Left renal cortex interstitium (tissue), 4 donors: ENCODE measurements at regions not wholly inside any gene's neighbourhood (a gene's known extent, or its start where the extent isn't known, plus 50 kb on each side); places are given as distances from the start of the nearest gene placed in this dataset.

ENCODE experiments used
- DNase-seq, 4 donors: peaks; one replicate each; pipeline ENCODE4 v3.0.0-alpha.2; 2013; ENCODE audit warnings: low read depth in 4 of 4, low spot score in 2 of 4, missing footprints in 1 of 4

DNA sequence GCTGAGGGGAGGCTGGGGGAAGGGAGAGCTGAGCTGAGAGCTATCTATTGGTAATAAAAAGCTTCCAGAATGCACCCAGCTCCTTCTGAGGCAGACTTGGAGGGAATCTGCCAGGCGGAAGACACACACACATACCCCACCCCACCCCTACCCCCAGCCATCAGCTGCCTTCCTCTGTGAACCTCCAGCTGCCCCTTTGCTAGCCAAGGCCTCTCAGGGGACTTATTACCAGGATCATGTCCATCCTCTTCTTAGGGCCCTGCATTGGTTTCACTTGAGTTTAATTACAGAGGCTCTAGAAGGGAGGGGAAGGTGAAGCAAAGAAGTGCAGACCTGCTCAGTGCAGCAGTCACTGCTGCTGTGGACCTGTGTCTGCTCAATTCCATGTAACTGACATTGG is 156.4 kb downstream of the OMA1 start:
- DNase-seq, result no peak

DNA sequence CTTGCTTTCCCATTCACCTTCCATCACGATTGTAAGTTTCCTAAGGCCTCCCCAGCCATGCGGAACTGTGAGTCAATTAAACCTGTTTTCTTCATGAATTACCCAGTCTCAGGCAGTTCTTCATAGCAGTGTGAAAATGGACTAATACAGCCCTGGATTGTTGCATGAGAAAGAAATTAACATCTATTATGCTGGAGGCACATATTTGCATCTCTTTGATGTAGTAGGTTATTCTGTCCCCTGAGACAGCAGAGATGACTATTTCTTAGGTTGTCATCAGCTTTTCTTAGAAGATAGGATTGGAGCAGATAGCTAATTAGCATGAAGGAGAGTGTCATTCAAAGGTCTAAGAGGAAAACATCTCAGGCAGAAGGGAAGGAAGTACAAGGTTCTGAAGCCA is 166.2 kb downstream of the OMA1 start:
- no peak for DNase-seq

DNA sequence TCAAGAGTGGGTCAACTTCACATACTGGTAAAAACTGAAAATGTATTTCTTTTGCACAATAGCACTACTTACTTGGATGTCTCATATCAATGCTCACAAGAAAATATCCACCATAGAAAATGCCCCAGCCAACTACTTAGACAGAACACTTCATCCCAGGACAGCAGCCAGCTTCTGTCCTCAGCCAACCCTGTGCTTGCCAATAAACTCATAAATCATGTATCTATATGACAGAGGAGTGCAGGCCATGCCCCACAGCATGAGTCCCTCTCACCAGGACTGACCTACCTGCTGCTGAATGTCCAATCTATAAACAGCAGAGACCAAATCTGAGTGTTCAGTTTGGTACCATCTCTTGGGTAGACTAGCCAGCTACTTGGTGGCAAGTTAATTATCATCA is 179.3 kb downstream of the OMA1 start:
- no peak for DNase-seq

DNA sequence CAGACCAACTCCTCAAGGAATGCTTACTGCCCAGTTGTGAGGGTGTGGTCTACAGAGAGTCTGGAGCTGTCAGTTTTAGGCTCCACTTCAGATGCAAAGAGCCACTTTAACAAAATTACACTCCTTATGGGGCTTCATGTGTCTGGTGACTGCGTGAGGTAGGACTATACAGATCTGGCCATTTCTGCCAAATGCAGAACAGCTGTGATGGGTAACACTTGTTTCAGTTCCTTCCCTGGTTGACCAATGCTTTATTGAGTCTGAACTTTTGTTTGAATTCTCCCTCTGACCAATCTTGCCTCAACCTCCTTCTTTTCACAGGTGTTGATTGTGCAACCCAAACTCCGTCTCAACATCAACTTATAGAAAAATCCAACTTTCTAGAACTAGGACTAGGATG is 181.2 kb downstream of the OMA1 start:
- DNase-seq, result no peak

DNA sequence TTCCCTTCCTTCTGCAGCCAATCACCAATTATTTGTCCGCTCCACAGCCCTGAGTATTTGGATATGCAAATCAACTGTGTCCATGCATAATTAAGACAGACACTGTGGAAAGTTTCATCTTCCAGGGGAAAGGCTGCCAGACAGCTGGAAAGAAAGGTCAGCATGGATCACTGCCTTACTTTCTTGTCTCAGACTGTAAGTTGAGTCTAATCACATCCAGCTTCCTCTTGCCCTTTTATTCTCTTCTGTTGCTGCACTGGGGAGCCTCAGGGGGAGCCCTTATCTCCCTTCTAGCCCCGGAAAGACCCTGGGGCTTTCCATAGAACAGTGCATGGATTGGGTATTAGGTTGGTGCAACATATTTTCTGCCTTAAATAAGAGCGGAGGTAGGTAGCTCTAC is 182.9 kb downstream of the OMA1 start:
- DNase-seq, result peak in 1 of 4 donors; percentile 9

DNA sequence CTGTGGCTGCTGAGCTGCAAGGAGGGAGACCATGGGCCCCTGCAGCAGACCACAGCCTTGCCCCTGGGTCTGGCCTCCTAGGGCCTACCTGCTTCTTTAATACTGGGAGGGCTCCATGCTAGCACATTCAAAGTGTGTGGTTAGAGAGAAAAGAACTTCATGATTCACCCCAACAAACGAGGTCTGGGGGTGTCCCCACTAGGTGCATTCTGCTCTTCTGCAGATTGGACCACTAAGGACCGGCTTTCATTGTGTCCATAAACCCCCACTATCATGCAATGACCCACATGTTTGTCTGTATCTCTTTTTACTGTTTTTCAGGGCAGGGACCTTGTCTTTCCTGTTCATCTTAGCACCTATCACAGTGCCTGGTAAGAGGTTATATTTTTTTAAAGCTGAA is 185.4 kb downstream of the OMA1 start:
- no peak for DNase-seq

DNA sequence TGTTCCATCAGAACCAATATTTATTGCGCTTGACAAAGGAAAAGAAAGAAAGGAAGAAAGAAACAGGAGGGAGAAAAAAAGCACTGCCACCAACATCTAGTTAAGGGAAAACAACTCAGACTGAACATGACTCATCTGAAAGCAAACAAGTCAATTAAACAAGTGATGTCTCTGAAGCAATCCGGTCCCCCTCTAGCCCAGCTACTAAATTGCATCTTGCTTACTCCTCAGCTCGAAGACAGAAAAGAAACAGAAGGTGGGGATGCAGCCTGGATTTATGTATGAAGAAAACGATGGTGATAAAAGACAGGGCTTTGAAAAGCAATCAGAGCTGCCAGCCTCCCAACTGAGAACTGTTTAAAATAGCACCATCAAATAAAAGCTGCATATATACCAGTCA is 188.2 kb downstream of the OMA1 start:
- DNase-seq, result no peak

DNA sequence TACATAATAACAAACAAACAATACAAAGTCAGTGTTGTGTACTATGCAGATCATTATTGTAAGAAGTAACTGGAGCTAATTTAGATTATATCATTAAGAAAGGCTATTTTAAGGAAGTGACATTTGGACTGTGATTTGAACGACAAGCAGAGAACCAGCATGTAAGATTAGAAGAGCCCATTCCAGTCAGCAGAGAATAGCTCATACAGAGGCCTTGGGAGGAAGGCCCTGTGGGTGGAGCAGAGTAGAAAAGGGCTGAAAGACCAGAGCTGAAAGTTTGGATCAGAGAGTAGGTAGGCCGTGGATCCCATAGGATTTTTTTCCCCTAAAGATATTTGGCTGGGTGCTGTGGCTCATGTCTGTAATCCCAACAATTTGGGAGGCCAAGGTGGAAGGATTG is 190.1 kb downstream of the OMA1 start:
- DNase-seq, result no peak

DNA sequence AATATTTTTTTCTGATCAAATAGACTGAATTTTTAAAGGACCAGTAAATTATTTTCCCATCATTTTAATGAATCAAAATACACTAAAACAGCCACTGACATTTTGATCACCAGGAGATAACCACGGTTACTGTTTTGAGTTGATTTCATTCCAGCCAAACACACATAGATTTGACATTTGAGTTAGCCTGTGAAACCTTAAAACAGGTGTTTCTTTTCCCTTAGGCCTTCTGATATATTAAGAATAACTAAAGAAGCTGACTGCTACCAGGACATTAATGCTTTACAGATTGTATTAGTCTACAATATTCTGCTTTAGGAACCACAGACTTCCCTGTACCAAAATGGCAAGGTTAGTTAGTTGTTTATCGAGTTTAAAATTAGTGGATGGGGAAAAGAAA is 193.4 kb downstream of the OMA1 start:
- DNase-seq, result no peak

DNA sequence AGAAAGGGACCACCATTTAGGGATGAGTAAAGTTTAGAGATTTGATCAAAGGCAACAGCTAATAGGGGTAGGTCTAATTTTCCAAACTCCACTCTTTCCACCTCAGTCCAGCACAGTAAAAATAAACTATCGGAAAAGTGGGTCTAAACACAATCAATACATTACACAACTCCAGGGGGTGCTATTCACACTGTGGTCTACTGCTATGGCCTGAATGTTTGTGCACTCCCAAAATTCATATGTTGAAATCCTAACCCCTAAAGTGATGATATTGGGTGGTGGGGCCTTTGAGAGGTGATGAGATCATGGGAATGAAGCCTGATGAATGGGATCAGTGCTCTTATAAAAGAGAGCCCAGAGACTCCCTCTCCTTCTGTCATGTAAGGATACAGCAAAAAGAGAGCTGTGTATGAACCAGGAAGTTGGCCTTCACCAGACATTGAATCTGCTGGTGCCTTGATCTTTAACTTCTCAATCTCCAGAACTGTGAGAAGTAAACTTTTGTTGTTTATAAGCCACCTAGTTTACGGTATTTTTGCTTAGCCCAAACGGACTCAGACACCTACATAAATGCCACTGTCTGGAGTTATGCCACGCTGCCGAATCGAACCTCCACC is 193.9 kb downstream of the OMA1 start:
- no peak for DNase-seq

DNA sequence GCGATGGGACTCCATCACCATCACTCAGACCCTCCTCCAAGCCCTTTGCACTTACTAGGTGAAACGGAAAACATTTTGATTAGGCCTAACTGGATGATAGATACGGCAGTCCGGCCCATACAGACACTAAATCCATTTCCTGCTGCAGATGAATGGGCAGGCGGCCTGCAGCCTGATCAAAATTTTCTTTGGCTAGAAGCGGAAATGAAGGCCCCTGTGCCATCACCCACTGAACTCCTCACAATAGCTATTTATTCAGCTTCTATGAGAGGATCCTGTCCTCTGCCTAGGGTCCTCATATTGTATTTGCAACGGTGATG is 200.5 kb downstream of the OMA1 start:
- DNase-seq, result no peak

DNA sequence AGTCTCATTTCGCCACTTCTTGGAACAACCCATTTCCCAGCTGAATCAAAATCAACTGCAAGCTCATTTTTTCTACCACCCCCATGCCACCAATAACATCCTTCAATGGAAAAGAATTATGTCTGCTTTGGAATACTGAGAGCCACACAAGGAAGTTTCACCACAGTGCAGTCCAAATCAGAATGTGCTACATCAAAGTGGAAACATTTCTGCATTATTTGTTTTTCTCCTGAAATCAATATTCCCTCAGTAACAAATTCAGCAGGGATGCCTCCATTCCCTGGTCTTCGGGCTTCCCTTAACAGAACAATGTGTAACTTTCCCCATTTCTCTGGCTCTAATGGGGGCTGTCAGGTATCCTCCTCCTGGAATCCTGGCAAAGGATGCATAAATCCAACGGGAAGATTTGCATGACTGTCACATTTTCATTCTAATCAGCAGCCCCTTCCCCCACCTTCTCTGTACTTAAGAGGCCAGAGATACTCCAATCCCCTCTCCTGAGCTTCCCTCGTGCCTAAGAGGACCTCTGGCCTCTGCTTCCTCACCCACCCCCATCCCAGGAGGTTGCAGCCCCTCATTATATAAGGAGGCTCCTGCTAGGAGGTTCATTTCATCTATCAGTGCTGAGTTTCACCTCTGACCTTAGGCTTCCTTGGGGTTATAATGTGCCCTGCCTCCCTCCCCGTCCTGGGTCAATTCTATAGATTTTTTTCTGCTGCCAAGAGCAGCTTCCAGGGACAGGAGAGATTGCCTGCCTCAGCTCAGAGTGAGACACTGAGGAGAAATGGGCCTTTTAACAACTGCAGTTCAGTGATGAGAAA is 201.1 kb downstream of the OMA1 start:
- DNase-seq, result no peak

DNA sequence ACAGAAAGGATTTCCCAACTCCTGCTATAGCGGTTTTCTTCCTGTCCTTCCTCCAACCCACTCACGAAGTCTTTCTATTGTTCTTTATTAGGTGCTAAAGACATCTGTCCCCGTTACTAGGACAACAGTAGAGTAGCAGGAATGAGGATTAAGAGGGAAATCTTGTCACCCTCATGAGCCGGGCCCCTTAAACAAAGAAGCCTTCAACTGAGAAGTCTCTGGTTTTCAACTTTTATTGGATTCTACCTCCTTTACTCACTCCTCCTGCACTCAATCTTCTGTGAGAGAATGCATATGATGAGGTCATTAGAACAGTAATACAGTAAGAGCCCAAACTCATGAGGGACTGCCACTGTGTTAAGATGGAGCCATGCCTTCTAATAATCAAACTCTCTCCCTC is 206.3 kb downstream of the OMA1 start:
- DNase-seq, result no peak

DNA sequence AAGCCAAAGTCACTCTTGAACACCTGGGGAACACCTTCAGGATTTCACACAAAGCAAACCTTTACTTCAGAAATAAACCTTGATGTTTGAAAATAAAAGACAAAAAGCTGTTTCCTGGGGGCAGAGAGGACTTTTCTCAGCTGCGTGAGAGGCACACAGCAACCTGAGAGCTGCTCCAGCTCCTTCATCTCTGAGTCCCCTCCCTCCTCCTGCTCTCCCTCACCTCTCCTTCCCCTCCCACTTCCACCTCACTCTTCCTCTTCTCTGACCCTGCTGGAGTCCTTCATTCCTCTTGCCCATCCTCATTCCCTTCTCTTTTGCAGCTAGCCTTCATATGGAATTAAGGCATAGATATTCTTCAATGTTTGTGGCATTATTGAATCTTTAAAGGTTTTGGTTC is 208.4 kb downstream of the OMA1 start:
- no peak for DNase-seq

DNA sequence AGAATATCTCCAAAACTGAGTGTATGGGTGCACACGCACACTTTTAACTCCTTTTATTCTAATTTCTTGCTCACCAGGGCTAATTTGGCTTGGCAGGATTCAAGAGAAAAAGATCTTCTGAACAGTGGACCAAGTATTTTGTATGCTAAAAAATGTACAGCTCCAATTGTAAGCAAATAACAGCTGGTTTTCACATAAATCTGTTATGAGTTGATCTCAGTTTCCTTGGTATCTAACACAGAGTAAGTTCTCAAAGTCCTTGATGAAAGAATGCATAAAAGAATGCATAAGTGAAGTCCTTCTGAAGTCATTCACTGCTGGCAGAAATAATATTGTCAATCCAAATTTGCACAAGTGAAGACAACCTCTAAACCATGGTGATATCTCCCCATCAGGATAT is 213.0 kb downstream of the OMA1 start:
- DNase-seq, result no peak

DNA sequence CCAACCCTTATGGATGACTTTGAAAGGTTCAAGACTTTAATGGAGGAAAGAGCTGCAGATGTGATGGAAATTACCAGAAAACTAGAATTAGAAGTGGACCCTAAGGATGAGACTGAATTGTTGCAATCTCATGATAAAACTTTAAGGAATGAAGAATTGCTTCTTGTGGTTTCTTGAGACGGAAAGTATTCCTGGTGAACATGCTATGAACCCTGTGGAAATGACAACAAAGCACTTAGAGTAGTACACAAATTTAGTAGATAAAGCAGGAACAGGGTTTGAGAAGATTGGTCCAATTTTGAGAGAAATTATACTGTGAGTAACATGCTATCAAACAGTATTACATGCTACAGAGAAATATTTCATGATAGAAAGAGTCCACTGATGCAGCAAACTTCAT is 215.4 kb downstream of the OMA1 start:
- DNase-seq, result no peak

DNA sequence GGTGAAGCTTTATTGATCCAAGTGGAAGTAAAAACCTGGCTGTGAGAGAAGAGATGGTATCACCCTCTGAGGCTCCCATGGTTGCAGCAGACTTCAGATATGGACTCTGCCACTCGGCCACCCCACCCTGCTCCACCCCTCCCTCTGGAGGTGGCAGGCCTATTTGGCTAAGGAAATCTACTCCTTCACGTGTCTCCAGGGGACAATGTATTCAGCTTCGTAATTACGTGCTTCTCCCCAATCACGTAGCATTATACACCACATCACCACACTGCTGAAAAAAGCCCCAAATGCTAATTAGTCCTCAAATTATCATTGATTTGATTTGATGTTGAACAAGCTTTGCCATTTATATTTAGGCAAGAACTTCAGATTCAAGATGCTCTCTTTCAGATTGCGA is 220.7 kb downstream of the OMA1 start:
- DNase-seq, result no peak

DNA sequence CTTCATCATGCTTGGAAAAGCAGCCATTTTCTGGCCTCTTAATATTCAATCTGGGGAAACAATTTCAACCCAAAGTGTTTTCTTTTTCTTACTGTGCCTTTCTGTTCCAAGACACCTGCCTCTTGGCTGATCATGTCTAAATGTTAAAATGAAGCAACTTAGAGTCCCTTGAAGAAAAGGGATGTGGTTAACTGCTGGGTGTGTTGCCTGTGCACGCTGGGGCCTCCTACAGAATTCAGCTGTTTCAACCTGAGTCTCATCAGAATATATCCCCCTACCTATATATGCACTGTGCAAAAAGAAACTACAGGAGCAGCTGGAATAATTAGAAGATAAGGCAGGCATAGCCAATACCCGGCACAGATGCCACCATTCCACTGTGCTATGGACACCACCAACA is 222.0 kb downstream of the OMA1 start:
- DNase-seq, result no peak

DNA sequence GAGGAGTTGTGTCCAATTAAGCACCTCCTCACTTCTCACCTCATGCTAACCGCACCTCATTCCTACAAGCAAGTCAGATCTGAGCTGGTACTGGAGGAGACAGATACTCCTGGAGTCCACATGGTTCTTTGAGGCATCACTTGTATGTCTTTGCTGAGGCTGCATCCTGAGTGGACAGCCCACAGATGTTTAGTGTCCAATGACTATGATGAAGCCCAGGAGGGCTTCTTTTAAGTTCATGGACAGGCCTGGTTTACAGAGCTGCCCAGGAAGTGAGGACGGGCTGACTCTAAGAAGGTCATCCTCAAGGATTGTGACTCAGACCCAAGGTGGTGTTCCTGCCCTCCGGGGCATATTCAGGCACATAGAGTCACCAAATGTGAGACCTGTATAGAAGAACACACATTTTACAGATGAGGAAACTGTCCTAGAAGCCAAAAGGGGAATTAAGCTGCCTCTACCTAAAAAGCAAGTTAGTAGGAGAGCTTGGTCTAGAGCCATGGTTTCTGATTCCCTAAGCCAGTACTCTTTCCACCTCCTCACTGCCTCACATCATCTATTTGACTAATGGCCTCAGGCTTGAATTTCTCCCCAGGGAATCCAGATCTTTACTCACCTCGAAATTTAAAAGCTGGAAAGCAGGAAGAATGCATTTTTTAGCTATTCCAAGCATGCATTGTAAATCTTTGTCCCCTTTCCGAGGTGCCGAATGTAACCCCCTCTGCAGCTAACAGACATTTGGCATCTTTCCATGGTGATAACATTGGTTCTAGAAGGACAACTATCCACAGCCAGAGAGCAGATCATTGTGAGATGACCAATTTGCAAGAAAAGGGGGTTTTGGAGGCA is 228.1 kb downstream of the OMA1 start:
- DNase-seq, result no peak

DNA sequence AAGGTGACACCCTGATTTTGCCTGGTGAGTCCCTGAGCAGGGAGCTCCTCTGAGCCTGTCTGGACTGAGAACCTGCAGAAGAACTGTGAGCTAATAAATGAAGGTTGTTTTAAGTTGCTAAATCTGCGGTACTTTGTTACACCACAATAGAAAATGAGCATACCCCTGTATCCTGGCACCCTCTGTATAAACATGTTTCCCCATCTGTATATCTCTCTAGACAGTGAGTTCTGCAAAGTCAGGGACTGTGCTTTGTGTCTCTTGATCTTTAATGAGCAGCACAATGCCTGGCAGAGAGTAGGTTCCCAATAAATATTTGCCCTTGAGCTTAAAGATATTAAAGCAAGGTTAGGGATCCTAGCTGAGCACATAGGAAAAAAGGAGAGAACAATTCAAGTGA is 228.8 kb downstream of the OMA1 start:
- DNase-seq, result no peak

DNA sequence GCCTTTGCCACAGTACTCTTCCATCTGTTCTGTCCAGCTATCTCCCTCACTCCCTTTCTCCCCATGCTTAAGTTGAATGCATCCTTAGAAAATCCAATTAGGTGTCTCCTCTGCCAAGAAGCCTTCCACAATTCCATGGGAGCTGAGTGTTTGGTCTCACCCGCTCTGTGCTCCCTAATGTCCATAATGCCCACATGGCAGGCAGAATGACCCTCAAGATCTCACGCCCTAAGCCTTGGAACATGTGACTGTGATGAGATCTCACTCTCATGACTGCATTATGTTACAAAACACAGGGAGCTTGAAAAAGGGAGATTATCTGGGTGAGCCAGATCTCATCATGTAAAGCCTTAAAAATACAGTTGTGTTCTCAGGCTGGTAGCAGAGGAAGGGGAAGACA is 229.4 kb downstream of the OMA1 start:
- DNase-seq, result no peak

DNA sequence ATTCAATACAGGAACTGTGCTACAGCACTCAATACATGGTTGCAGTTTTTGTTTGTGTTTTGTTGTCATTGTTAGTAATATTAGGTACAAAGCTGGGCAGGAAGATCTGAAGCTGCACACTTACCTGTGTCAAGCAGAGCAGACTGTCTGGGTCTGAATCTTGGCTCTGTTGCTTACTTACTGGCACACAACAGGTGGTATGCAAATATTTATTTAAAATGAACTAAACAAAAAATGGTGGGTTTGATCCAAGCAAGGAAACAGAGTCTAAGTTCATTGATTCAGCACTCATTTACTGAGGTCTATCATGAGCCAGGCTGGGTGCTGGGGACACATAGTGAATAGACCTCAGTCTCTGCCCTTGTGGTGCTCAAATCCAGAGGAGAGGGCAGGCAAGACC is 230.4 kb downstream of the OMA1 start:
- no peak for DNase-seq
